Fibroblast of lung (primary cell): ENCODE measurements at regions not wholly inside any gene's neighbourhood (a gene's known extent, or its start where the extent isn't known, plus 50 kb on each side); places are given as distances from the start of the nearest gene placed in this dataset.

ENCODE experiments used
- CTCF ChIP-seq, 2 donors: IDR thresholded peaks in 1 of 2; conservative IDR thresholded peaks in 1 of 2; 1 replicate in 1 of 2; 2 replicates in 1 of 2; pipeline ENCODE4 v1.5.1; 2011 to 2012; ENCODE audit warnings: low read length in 2 of 2, control low read depth in 1 of 2, inconsistent platforms in 1 of 2, low read depth in 1 of 2, mild to moderate bottlenecking in 1 of 2
- EZH2 ChIP-seq: IDR thresholded peaks from 2 replicates; pipeline ENCODE4 v1.5.1; 2012; ENCODE audit warnings: low read length, control low read depth, mild to moderate bottlenecking; ENCODE audit errors: missing control alignments

GRCh38 chr4:60134099-60134498 is 1066.0 kb upstream of the ADGRL3 start:
- no peak for TF ChIP-seq CTCF (conservative IDR thresholded peaks at IDR 0.05 in 1 of 2, IDR thresholded peaks at IDR 0.05 in 1 of 2; ENCODE audit: low read depth in 1 of 2, low read length in 2 of 2)
- no peak for TF ChIP-seq EZH2
